Gastroesophageal sphincter (tissue), 4 donors: ENCODE measurements at regions not wholly inside any gene's neighbourhood (a gene's known extent, or its start where the extent isn't known, plus 50 kb on each side); places are given as distances from the start of the nearest gene placed in this dataset.

Experiments
- ATAC-seq: fragments of 150-250 bp; one replicate; pipeline ENCODE4 v1.9.1; 2016; ENCODE audit warnings: mild to moderate bottlenecking, moderate library complexity
- H3K27ac ChIP-seq, 4 donors: fragments of 200-600 bp; sonication (generic) in 3 of 4; 1 replicate in 3 of 4; 2 replicates in 1 of 4; pipeline ENCODE4 v1.5.1; 2016 to 2019
- H3K27me3 ChIP-seq: fragments of 200-600 bp; sonication (generic); one replicate; pipeline ENCODE4 v1.5.1; 2019
- H3K36me3 ChIP-seq, 2 donors: fragments of 200-600 bp; sonication (generic); one replicate each; pipeline ENCODE4 v1.5.1; 2019; ENCODE audit warnings: control low read depth in 1 of 2
- H3K4me1 ChIP-seq, 3 donors: fragments of 200-600 bp; sonication (generic); 1 replicate in 2 of 3; 2 replicates in 1 of 3; pipeline ENCODE4 v1.5.1; 2016 to 2019; ENCODE audit warnings: control low read depth in 2 of 3
- H3K4me3 ChIP-seq, 2 donors: fragments of 200-600 bp; sonication (generic); one replicate each; pipeline ENCODE4 v1.5.1; 2019; ENCODE audit warnings: mild to moderate bottlenecking in 1 of 2, moderate library complexity in 1 of 2
- H3K9me3 ChIP-seq, 3 donors: fragments of 200-600 bp; sonication (generic); one replicate each; pipeline ENCODE4 v1.5.1; 2017 to 2019; ENCODE audit warnings: control low read depth in 2 of 3
- CTCF ChIP-seq, 4 experiments: fragments of 200-600 bp in 2 of 4; fragments of 450-650 bp in 2 of 4; sonication (generic) in 1 of 4; IDR thresholded peaks; one replicate each; pipeline ENCODE4 v1.5.1; 2017 to 2019; ENCODE audit warnings: antibody characterized with exemption in 4 of 4, mild to moderate bottlenecking in 2 of 4, moderate library complexity in 2 of 4
- EP300 ChIP-seq: sonication (generic); formaldehyde crosslinking; IDR thresholded peaks from one replicate; pipeline ENCODE4 v1.6.1; 2017; ENCODE audit warnings: antibody characterized with exemption, mild to moderate bottlenecking
- POLR2A ChIP-seq, 2 donors: fragments of 450-650 bp; IDR thresholded peaks; one replicate each; pipeline ENCODE4 v1.6.1; 2017; ENCODE audit warnings: antibody characterized with exemption in 2 of 2, mild to moderate bottlenecking in 2 of 2, moderate library complexity in 1 of 2
- POLR2AphosphoS5 ChIP-seq: sonication (generic); formaldehyde crosslinking; IDR thresholded peaks from one replicate; pipeline ENCODE4 v1.6.1; 2017; ENCODE audit warnings: antibody characterized with exemption
- WGBS, 2 donors: methylation state at CpG; one replicate each; pipeline ENCODE4 v1.1.5; 2018; ENCODE audit warnings: low coverage in 1 of 2; 5-methylcytosine and 5-hydroxymethylcytosine counted together

GRCh38 chr6:81666481-81666880, 86.0 kb downstream of the TENT5A start:
- 80 to 85% methylated on average over 1 of the region's 1 CpG for WGBS, 2 donors
- Histone ChIP-seq H3K36me3 (no peaks in the 10 kb centered on the region), H3K4me1 (no peaks in the 10 kb centered on the region), H3K4me3 (no peak overlapping the region), H3K9me3 (no peaks in the 10 kb centered on the region), H3K27ac (no peak overlapping the region), H3K27me3 (no peaks in the 10 kb centered on the region)
- TF ChIP-seq EP300, result no peak
- no peak for TF ChIP-seq POLR2AphosphoS5
- TF ChIP-seq POLR2A (IDR thresholded peaks at IDR 0.05), result no peak
- no peak for TF ChIP-seq CTCF (IDR thresholded peaks at IDR 0.05)
- ATAC-seq, result no peak

GRCh38 chr6:81656231-81656630, 96.2 kb downstream of the TENT5A start:
- Histone ChIP-seq H3K4me3 (no peak overlapping the region), H3K27me3 (no peaks in the 10 kb centered on the region), H3K36me3 (no peaks in the 10 kb centered on the region), H3K27ac (no peak overlapping the region), H3K9me3 (no peaks in the 10 kb centered on the region), H3K4me1 (no peaks in the 10 kb centered on the region)
- no peak for ATAC-seq
- TF ChIP-seq POLR2A (IDR thresholded peaks at IDR 0.05), result no peak
- no peak for TF ChIP-seq CTCF (IDR thresholded peaks at IDR 0.05)
- no peak for TF ChIP-seq POLR2AphosphoS5
- TF ChIP-seq EP300, result no peak
- WGBS, 2 donors, result 71 to 76% methylated on average over 4 of the region's 4 CpGs

GRCh38 chr6:81655696-81656095, 96.8 kb downstream of the TENT5A start:
- Histone ChIP-seq H3K36me3 (no peaks in the 10 kb centered on the region), H3K27ac (no peak overlapping the region), H3K9me3 (no peaks in the 10 kb centered on the region), H3K27me3 (no peaks in the 10 kb centered on the region), H3K4me3 (no peak overlapping the region), H3K4me1 (no peaks in the 10 kb centered on the region)
- no peak for TF ChIP-seq CTCF (IDR thresholded peaks at IDR 0.05)
- TF ChIP-seq EP300, result no peak
- TF ChIP-seq POLR2A (IDR thresholded peaks at IDR 0.05), result no peak
- no peak for TF ChIP-seq POLR2AphosphoS5
- WGBS, 2 donors, result 81 to 100% methylated on average over 2 of the region's 2 CpGs
- no peak for ATAC-seq

GRCh38 chr6:81648502-81648901, 104.0 kb downstream of the TENT5A start:
- no peaks in the 10 kb centered on the region for H3K4me1 ChIP-seq
- H3K36me3 ChIP-seq, result no peaks in the 10 kb centered on the region
- 84 to 96% methylated on average over 2 of the region's 2 CpGs for WGBS, 2 donors
- H3K27me3 ChIP-seq, result no peaks in the 10 kb centered on the region
- no peak overlapping the region for H3K27ac ChIP-seq
- no peak for ATAC-seq
- H3K9me3 ChIP-seq, result no peaks in the 10 kb centered on the region
- H3K4me3 ChIP-seq, result no peak overlapping the region
- no peak for TF ChIP-seq POLR2A (IDR thresholded peaks at IDR 0.05)
- no peak for TF ChIP-seq EP300
- no peak for TF ChIP-seq POLR2AphosphoS5
- TF ChIP-seq CTCF (IDR thresholded peaks at IDR 0.05), result no peak

GRCh38 chr6:81643156-81643555, 109.3 kb downstream of the TENT5A start:
- TF ChIP-seq POLR2AphosphoS5 (no peak), CTCF (IDR thresholded peaks at IDR 0.05) (no peak), EP300 (no peak), POLR2A (IDR thresholded peaks at IDR 0.05) (no peak)
- Histone ChIP-seq H3K36me3 (no peaks in the 10 kb centered on the region), H3K27me3 (no peaks in the 10 kb centered on the region), H3K9me3 (peaks cover 0 to 4% (median 0%) of the 10 kb centered on the region in 3 donors), H3K4me1 (no peaks in the 10 kb centered on the region), H3K27ac (no peak overlapping the region), H3K4me3 (no peak overlapping the region)
- ATAC-seq, result no peak
